ENCODE measurements at regions not wholly inside any gene's neighbourhood (a gene's known extent, or its start where the extent isn't known, plus 50 kb on each side); places are given as distances from the start of the nearest gene placed in this dataset.

GRCh38 chr18:70627182-70627802, 338.4 kb downstream of the SOCS6 start:
- no peak for TF ChIP-seq CTCF (IDR thresholded peaks at IDR 0.05; ENCODE audit: extremely low read depth, missing control alignments)
- no peak for DNase-seq (ENCODE audit: low spot score)

- no peak for TF ChIP-seq CTCF (IDR thresholded peaks at IDR 0.05; ENCODE audit: extremely low read depth, missing control alignments)
- no peak for DNase-seq (ENCODE audit: low spot score)
Observed at GRCh38 chr18:70622622-70623419, 334.0 kb downstream of the SOCS6 start.

- DNase-seq (ENCODE audit: low spot score), result no peak
Observed at GRCh38 chr18:70621710-70622109, 332.9 kb downstream of the SOCS6 start.

GRCh38 chr18:70620837-70621612, 332.2 kb downstream of the SOCS6 start:
- no peak for DNase-seq (ENCODE audit: low spot score)
- TF ChIP-seq CTCF (IDR thresholded peaks at IDR 0.05; ENCODE audit: extremely low read depth, missing control alignments), result no peak

More at GRCh38 chr18:70621710-70622109, 332.9 kb downstream of the SOCS6 start:
- TF ChIP-seq CTCF (IDR thresholded peaks at IDR 0.05; ENCODE audit: extremely low read depth, missing control alignments), result no peak

- TF ChIP-seq CTCF (IDR thresholded peaks at IDR 0.05; ENCODE audit: extremely low read depth, missing control alignments), result no peak
- no peak for DNase-seq (ENCODE audit: low spot score)
Observed at GRCh38 chr18:70617020-70617763, 328.3 kb downstream of the SOCS6 start.

- no peak for DNase-seq (ENCODE audit: low spot score)
- no peak for TF ChIP-seq CTCF (IDR thresholded peaks at IDR 0.05; ENCODE audit: extremely low read depth, missing control alignments)
Observed at GRCh38 chr18:70600225-70600925, 311.5 kb downstream of the SOCS6 start.
